Adrenal gland (tissue), 5 donors: ENCODE measurements at regions not wholly inside any gene's neighbourhood (a gene's known extent, or its start where the extent isn't known, plus 50 kb on each side); places are given as distances from the start of the nearest gene placed in this dataset.

Experiments used
- CTCF ChIP-seq, 6 experiments: fragments of 450-650 bp in 4 of 6; fragments of 200-600 bp in 2 of 6; sonication (generic) in 1 of 6; IDR thresholded peaks; 1 replicate in 5 of 6; 2 replicates in 1 of 6; pipeline versions ENCODE4 v1.5.1 to v1.8.0; 2016 to 2021; ENCODE audit warnings: antibody characterized with exemption in 6 of 6, mild to moderate bottlenecking in 2 of 6, moderate library complexity in 1 of 6
- POLR2A ChIP-seq, 2 donors: fragments of 450-650 bp; IDR thresholded peaks; one replicate each; pipeline ENCODE4 v1.6.1; 2017; ENCODE audit warnings: antibody characterized with exemption in 2 of 2, mild to moderate bottlenecking in 2 of 2, moderate library complexity in 1 of 2
- donor health status: DM: no; HTN: no; CAD: no.

- TF ChIP-seq CTCF (IDR thresholded peaks at IDR 0.05) (no peak), POLR2A (IDR thresholded peaks at IDR 0.05) (no peak)
These were observed 218.9 kb upstream of the ISX start for GRCh38 chr22:34847072-34847471.
